ENCODE measurements at regions not wholly inside any gene's neighbourhood (a gene's known extent, or its start where the extent isn't known, plus 50 kb on each side); places are given as distances from the start of the nearest gene placed in this dataset.
"Not testable (repeated sequence)": the region's sequence is repeated elsewhere in the genome, so short reads cannot be mapped to it uniquely, and the experiment has no call there.

GRCh38 chr5:24170026-24170425, 474.8 kb downstream of the CDH10 start:
- Histone ChIP-seq H3K4me1 (no peaks in the 10 kb centered on the region), H3K27me3 (no peaks in the 10 kb centered on the region), H3K27ac (no peak overlapping the region), H3K36me3 (no peaks in the 10 kb centered on the region), H3K9me3 (no peaks in the 10 kb centered on the region), H3K4me3 (no peak overlapping the region), H3K9ac (ENCODE audit: low read depth in 2 of 2, low read length in 2 of 2) (no peak overlapping the region)
- no peak for DNase-seq
- intact Hi-C loops (cut with DNase I): no loop called here
- TF ChIP-seq CTCF (IDR thresholded peaks at IDR 0.05): no peak

- not testable (repeated sequence) for H3K27me3 ChIP-seq
Observed at GRCh38 chr5:24170930-24171329, 473.8 kb downstream of the CDH10 start.

GRCh38 chr5:24177821-24178220, 467.0 kb downstream of the CDH10 start:
- Histone ChIP-seq H3K9me3 (no peaks in the 10 kb centered on the region), H3K36me3 (no peaks in the 10 kb centered on the region), H3K4me3 (no peak overlapping the region), H3K9ac (ENCODE audit: low read depth in 2 of 2, low read length in 2 of 2) (no peak overlapping the region), H3K4me1 (no peaks in the 10 kb centered on the region), H3K27ac (no peak overlapping the region), H3K27me3 (no peaks in the 10 kb centered on the region)
- no peak for DNase-seq
- intact Hi-C loops (cut with DNase I): no loop called here
- TF ChIP-seq CTCF (IDR thresholded peaks at IDR 0.05): no peak

More at GRCh38 chr5:24170930-24171329, 473.8 kb downstream of the CDH10 start:
- H3K27ac ChIP-seq; H3K36me3 ChIP-seq; H3K9ac ChIP-seq (ENCODE audit: low read depth in 2 of 2, low read length in 2 of 2); DNase-seq; intact Hi-C loops (cut with DNase I); H3K4me3 ChIP-seq; H3K9me3 ChIP-seq; H3K4me1 ChIP-seq: not testable (repeated sequence)

GRCh38 chr5:24183981-24184380, 460.8 kb downstream of the CDH10 start:
- Histone ChIP-seq H3K4me1 (no peaks in the 10 kb centered on the region), H3K9ac (ENCODE audit: low read depth in 2 of 2, low read length in 2 of 2) (no peak overlapping the region), H3K9me3 (no peaks in the 10 kb centered on the region), H3K4me3 (no peak overlapping the region), H3K36me3 (no peaks in the 10 kb centered on the region), H3K27me3 (no peaks in the 10 kb centered on the region), H3K27ac (no peak overlapping the region)
- no peak for DNase-seq
- intact Hi-C loops (cut with DNase I): no loop called here
- no peak for TF ChIP-seq CTCF (IDR thresholded peaks at IDR 0.05)

GRCh38 chr5:24188216-24188925, 456.4 kb downstream of the CDH10 start:
- no peak for DNase-seq
- no peak overlapping the region for H3K4me3 ChIP-seq
- H3K27me3 ChIP-seq: no peaks in the 10 kb centered on the region
- intact Hi-C loops (cut with DNase I): no loop called here
- H3K9me3 ChIP-seq: no peaks in the 10 kb centered on the region
- no peaks in the 10 kb centered on the region for H3K4me1 ChIP-seq
- H3K27ac ChIP-seq: no peak overlapping the region
- H3K9ac ChIP-seq (ENCODE audit: low read depth in 2 of 2, low read length in 2 of 2): no peak overlapping the region
- no peaks in the 10 kb centered on the region for H3K36me3 ChIP-seq
- no peak for TF ChIP-seq CTCF (IDR thresholded peaks at IDR 0.05)

GRCh38 chr5:24196789-24197188, 448.0 kb downstream of the CDH10 start:
- DNase-seq: no peak
- intact Hi-C loops (cut with DNase I): no loop called here
- Histone ChIP-seq H3K27ac (no peak overlapping the region), H3K4me3 (no peak overlapping the region), H3K36me3 (no peaks in the 10 kb centered on the region), H3K9me3 (no peaks in the 10 kb centered on the region), H3K27me3 (no peaks in the 10 kb centered on the region), H3K4me1 (no peaks in the 10 kb centered on the region), H3K9ac (ENCODE audit: low read depth in 2 of 2, low read length in 2 of 2) (no peak overlapping the region)
- TF ChIP-seq CTCF (IDR thresholded peaks at IDR 0.05): no peak
